HFF-Myc (cell line): ENCODE measurements at regions not wholly inside any gene's neighbourhood (a gene's known extent, or its start where the extent isn't known, plus 50 kb on each side); places are given as distances from the start of the nearest gene placed in this dataset.

ENCODE experiments used
- DNase-seq: peaks from one replicate; pipeline ENCODE4 v3.0.0-alpha.2; 2011; ENCODE audit warnings: low read depth; ENCODE audit errors: extremely low read depth
- H3K4me3 ChIP-seq: replicated peaks from 2 replicates; pipeline ENCODE4 v1.5.1; 2011; ENCODE audit warnings: low read depth, mild to moderate bottlenecking, control low read depth, low read length
- CTCF ChIP-seq: IDR thresholded peaks from 2 replicates; pipeline ENCODE4 v1.5.1; 2012; ENCODE audit warnings: mild to moderate bottlenecking, low read depth, low read length, control low read depth; ENCODE audit errors: missing control alignments

GRCh38 chr5:101574017-101574416 lies 670.9 kb upstream of the ST8SIA4 start:
- DNase-seq: no peak
- no peak for TF ChIP-seq CTCF
- H3K4me3 ChIP-seq: no peak overlapping the region

GRCh38 chr5:101561018-101561417 lies 657.9 kb upstream of the ST8SIA4 start:
- no peak for TF ChIP-seq CTCF
- no peak for DNase-seq
- no peak overlapping the region for H3K4me3 ChIP-seq

GRCh38 chr5:101543780-101544179 lies 640.7 kb upstream of the ST8SIA4 start:
- no peak for TF ChIP-seq CTCF
- no peak for DNase-seq
- no peak overlapping the region for H3K4me3 ChIP-seq

GRCh38 chr5:101539315-101539714 lies 636.2 kb upstream of the ST8SIA4 start:
- H3K4me3 ChIP-seq: no peak overlapping the region
- no peak for DNase-seq
- no peak for TF ChIP-seq CTCF

GRCh38 chr5:101535626-101536025 lies 632.5 kb upstream of the ST8SIA4 start:
- no peak for DNase-seq
- TF ChIP-seq CTCF: no peak
- no peak overlapping the region for H3K4me3 ChIP-seq

GRCh38 chr5:101534491-101535110 lies 631.5 kb upstream of the ST8SIA4 start:
- H3K4me3 ChIP-seq: no peak overlapping the region
- no peak for TF ChIP-seq CTCF
- no peak for DNase-seq

- H3K4me3 ChIP-seq: no peak overlapping the region
- TF ChIP-seq CTCF: no peak
- peak; percentile 3 for DNase-seq
Observed at GRCh38 chr5:101532430-101532829, 629.3 kb upstream of the ST8SIA4 start.
